ENCODE measurements at regions not wholly inside any gene's neighbourhood (a gene's known extent, or its start where the extent isn't known, plus 50 kb on each side); places are given as distances from the start of the nearest gene placed in this dataset.
"Not testable (repeated sequence)": the region's sequence is repeated elsewhere in the genome, so short reads cannot be mapped to it uniquely, and the experiment has no call there.

GRCh38 chr6:3620389-3620788, 131.1 kb downstream of the PXDC1 start:
- no peak for DNase-seq (ENCODE audit: low read depth in 2 of 3, low spot score in 2 of 3)

- DNase-seq (ENCODE audit: low read depth in 2 of 3, low spot score in 2 of 3), result no peak
Observed at GRCh38 chr6:3619800-3620199, 131.7 kb downstream of the PXDC1 start.

- no peak for DNase-seq (ENCODE audit: low read depth in 2 of 3, low spot score in 2 of 3)
Observed at GRCh38 chr6:3619201-3619600, 132.3 kb downstream of the PXDC1 start.

GRCh38 chr6:3618642-3619041, 132.9 kb downstream of the PXDC1 start:
- DNase-seq (ENCODE audit: low read depth in 2 of 3, low spot score in 2 of 3), result no peak

GRCh38 chr6:3617681-3618311, 133.7 kb downstream of the PXDC1 start:
- DNase-seq (ENCODE audit: low read depth in 2 of 3, low spot score in 2 of 3), result no peak

- DNase-seq (ENCODE audit: low read depth in 2 of 3, low spot score in 2 of 3), result no peak
Observed at GRCh38 chr6:3617192-3617631, 134.3 kb downstream of the PXDC1 start.

GRCh38 chr6:3616565-3617176, 134.8 kb downstream of the PXDC1 start:
- DNase-seq (ENCODE audit: low read depth in 2 of 3, low spot score in 2 of 3), result no peak

- DNase-seq (ENCODE audit: low read depth in 2 of 3, low spot score in 2 of 3), result no peak
Observed at GRCh38 chr6:3615391-3616380, 135.8 kb downstream of the PXDC1 start.

GRCh38 chr6:3614918-3615317, 136.6 kb downstream of the PXDC1 start:
- no peak for DNase-seq (ENCODE audit: low read depth in 2 of 3, low spot score in 2 of 3)

- DNase-seq (ENCODE audit: low read depth in 2 of 3, low spot score in 2 of 3), result not testable (repeated sequence)
Observed at GRCh38 chr6:3613565-3613964, 137.9 kb downstream of the PXDC1 start.

GRCh38 chr6:3612341-3613041, 139.0 kb downstream of the PXDC1 start:
- no peak for DNase-seq (ENCODE audit: low read depth in 2 of 3, low spot score in 2 of 3)

- DNase-seq (ENCODE audit: low read depth in 2 of 3, low spot score in 2 of 3), result no peak
Observed at GRCh38 chr6:3610921-3611320, 140.6 kb downstream of the PXDC1 start.

GRCh38 chr6:3610206-3610605, 141.3 kb downstream of the PXDC1 start:
- no peak for DNase-seq (ENCODE audit: low read depth in 2 of 3, low spot score in 2 of 3)

- DNase-seq (ENCODE audit: low read depth in 2 of 3, low spot score in 2 of 3), result no peak
Observed at GRCh38 chr6:3609388-3609787, 142.1 kb downstream of the PXDC1 start.

- DNase-seq (ENCODE audit: low read depth in 2 of 3, low spot score in 2 of 3), result no peak
Observed at GRCh38 chr6:3608159-3608558, 143.4 kb downstream of the PXDC1 start.

GRCh38 chr6:3607599-3607998, 143.9 kb downstream of the PXDC1 start:
- DNase-seq (ENCODE audit: low read depth in 2 of 3, low spot score in 2 of 3), result no peak

GRCh38 chr6:3607171-3607570, 144.3 kb downstream of the PXDC1 start:
- DNase-seq (ENCODE audit: low read depth in 2 of 3, low spot score in 2 of 3), result no peak

- DNase-seq (ENCODE audit: low read depth in 2 of 3, low spot score in 2 of 3), result no peak
Observed at GRCh38 chr6:3603340-3604130, 146.7 kb upstream of the SLC22A23 start.

- DNase-seq (ENCODE audit: low read depth in 2 of 3, low spot score in 2 of 3), result no peak
Observed at GRCh38 chr6:3601570-3601969, 144.7 kb upstream of the SLC22A23 start.

GRCh38 chr6:3597500-3598064, 140.7 kb upstream of the SLC22A23 start:
- DNase-seq (ENCODE audit: low read depth in 2 of 3, low spot score in 2 of 3), result no peak
